GM23248 (cell line): ENCODE measurements at regions not wholly inside any gene's neighbourhood (a gene's known extent, or its start where the extent isn't known, plus 50 kb on each side); places are given as distances from the start of the nearest gene placed in this dataset.

Experiments used
- EZH2 ChIP-seq: fragments of 200-600 bp; sonication (generic); IDR thresholded peaks from 2 replicates; pipeline ENCODE4 v1.6.1; 2018; ENCODE audit warnings: antibody characterized with exemption, mild to moderate bottlenecking; ENCODE audit not compliant: insufficient read depth, poor library complexity, severe bottlenecking
- EZH2phosphoT487 ChIP-seq: fragments of 200-600 bp; sonication (generic); IDR thresholded peaks from 2 replicates; pipeline ENCODE4 v1.6.1; 2018; ENCODE audit warnings: antibody characterized with exemption, moderate library complexity, mild to moderate bottlenecking, low read depth; ENCODE audit not compliant: insufficient read depth

DNA sequence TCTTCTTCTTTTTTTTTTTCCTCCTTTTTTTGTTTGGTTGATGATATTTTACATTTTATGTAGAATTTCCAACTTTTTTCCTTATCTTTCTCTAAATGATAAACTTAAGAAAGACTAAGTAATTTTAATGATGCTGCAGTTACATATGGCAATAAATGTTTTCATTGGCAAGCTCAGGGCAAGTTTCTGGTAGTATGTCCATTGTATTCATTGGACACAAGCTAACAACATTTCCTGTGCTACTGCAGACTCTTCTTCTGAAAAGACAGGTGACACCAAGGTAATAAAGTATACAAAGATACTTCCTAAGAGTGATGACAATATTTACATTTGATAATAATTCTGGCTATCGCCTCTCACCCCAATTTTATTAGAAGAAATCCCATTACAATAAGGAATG lies 219.2 kb upstream of the NFIA start:
- no peak for TF ChIP-seq EZH2
- no peak for TF ChIP-seq EZH2phosphoT487
